Kidney epithelial cell (primary cell): ENCODE measurements at regions not wholly inside any gene's neighbourhood (a gene's known extent, or its start where the extent isn't known, plus 50 kb on each side); places are given as distances from the start of the nearest gene placed in this dataset.

Source experiments
- DNase-seq: peaks from one replicate; pipeline ENCODE4 v3.0.0-alpha.2; 2010; ENCODE audit warnings: low read depth
- H3K27me3 ChIP-seq: 2 replicates; pipeline ENCODE4 v1.6.0; 2011; ENCODE audit warnings: low read length; ENCODE audit not compliant: control insufficient read depth, insufficient read depth
- H3K36me3 ChIP-seq: 2 replicates; pipeline ENCODE4 v1.5.1; 2011; ENCODE audit warnings: low read length; ENCODE audit not compliant: control insufficient read depth, insufficient read depth
- H3K4me3 ChIP-seq: 2 replicates; pipeline ENCODE4 v1.5.1; 2011; ENCODE audit warnings: low read depth, mild to moderate bottlenecking, control low read depth, low read length
- CTCF ChIP-seq: IDR thresholded peaks from 2 replicates; pipeline ENCODE4 v1.5.1; 2011; ENCODE audit warnings: mild to moderate bottlenecking, moderate library complexity, low read length, control low read depth, inconsistent platforms; ENCODE audit not compliant: insufficient read depth, poor library complexity, severe bottlenecking

DNA sequence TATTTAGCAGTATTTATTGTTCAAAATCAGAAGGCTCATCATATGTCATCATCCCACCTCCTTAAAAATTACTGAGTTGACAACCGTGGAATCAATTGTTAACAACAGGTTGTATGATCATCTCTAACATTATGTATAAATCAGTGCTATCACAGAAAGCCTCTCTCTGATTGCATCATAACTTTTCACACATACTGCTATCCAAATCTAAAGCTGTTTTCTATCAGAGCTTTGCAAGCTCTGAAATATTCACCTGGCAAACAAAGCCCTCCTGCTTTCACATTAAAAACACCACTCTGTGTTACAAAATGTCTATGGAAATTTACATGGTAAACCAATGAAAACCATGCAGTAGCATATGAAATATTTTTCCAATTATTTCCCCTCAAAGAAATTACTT is 310.0 kb downstream of the PDGFC start:
- Histone ChIP-seq H3K36me3 (no peaks in the 10 kb centered on the region), H3K27me3 (no peaks in the 10 kb centered on the region), H3K4me3 (no peak overlapping the region)
- no peak for DNase-seq
- no peak for TF ChIP-seq CTCF

GRCh38 chr4:156660465-156660864 is 311.1 kb downstream of the PDGFC start:
- Histone ChIP-seq H3K36me3 (no peaks in the 10 kb centered on the region), H3K4me3 (no peak overlapping the region), H3K27me3 (no peaks in the 10 kb centered on the region)
- no peak for DNase-seq
- TF ChIP-seq CTCF = no peak

GRCh38 chr4:156659983-156660382 is 311.6 kb downstream of the PDGFC start:
- H3K36me3 ChIP-seq = no peaks in the 10 kb centered on the region

GRCh38 chr4:156659570-156659969 is 312.0 kb downstream of the PDGFC start:
- TF ChIP-seq CTCF = no peak
- no peak overlapping the region for H3K4me3 ChIP-seq
- no peak for DNase-seq

More at GRCh38 chr4:156659983-156660382, 311.6 kb downstream of the PDGFC start:
- no peak for TF ChIP-seq CTCF
- Histone ChIP-seq H3K27me3 (no peaks in the 10 kb centered on the region), H3K4me3 (no peak overlapping the region)
- DNase-seq = no peak

DNA sequence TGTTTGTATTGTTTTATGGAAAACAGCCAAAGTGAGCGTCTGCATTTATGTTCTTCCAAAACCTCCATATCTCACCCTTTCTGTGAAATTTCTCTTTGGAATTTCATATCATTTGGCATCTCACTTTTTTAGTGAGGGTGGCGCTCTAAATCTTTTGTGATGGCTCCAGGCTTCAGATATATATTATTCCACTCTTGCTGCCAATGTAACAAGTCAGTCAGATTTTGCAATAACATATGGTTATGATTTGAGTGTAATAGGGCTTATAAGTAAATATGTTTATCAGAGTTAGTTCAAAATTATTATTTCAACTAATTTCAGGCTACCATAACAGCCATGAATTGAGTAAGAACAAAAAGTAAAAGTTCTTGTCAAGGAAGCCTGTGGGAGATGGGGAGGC is 314.7 kb downstream of the PDGFC start:
- Histone ChIP-seq H3K36me3 (no peaks in the 10 kb centered on the region), H3K27me3 (no peaks in the 10 kb centered on the region), H3K4me3 (no peak overlapping the region)
- DNase-seq = no peak
- no peak for TF ChIP-seq CTCF

More at GRCh38 chr4:156659570-156659969, 312.0 kb downstream of the PDGFC start:
- Histone ChIP-seq H3K36me3 (no peaks in the 10 kb centered on the region), H3K27me3 (no peaks in the 10 kb centered on the region)

DNA sequence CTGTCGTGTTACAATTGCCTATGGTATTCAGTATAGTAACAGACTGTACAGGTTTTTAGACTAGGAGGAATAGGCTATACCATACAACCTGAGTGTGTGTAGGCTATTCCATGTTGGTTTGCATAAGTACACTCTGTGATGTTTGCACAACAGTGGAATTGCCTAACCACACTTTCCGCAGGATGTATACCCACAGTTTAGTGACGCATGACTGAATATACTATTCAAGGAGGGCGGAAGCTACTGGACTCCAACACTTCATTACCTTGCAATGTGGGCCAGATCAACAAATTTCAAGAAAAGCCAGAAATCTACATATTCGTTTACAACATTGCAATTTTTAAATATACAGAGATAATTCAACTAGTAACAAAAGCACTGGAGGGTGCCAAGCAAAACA is 317.2 kb downstream of the PDGFC start:
- no peak for DNase-seq
- H3K36me3 ChIP-seq = no peaks in the 10 kb centered on the region
- no peak overlapping the region for H3K4me3 ChIP-seq
- TF ChIP-seq CTCF = no peak
- no peaks in the 10 kb centered on the region for H3K27me3 ChIP-seq
